HEK293 (cell line): ENCODE measurements at regions not wholly inside any gene's neighbourhood (a gene's known extent, or its start where the extent isn't known, plus 50 kb on each side); places are given as distances from the start of the nearest gene placed in this dataset.

Experiments
- CTCF ChIP-seq: fragments of 450-650 bp; formaldehyde crosslinking; IDR thresholded peaks from 2 replicates; pipeline ENCODE4 v1.5.1; 2016; ENCODE audit warnings: missing biosample characterization, missing genetic modification characterization
- ZBTB26 ChIP-seq: fragments of 450-650 bp; formaldehyde crosslinking; optimal IDR thresholded peaks from 2 replicates; pipeline ENCODE3; 2016; ENCODE audit warnings: missing biosample characterization, mild to moderate bottlenecking, missing genetic modification characterization
- ZBTB7A ChIP-seq: fragments of 450-650 bp; formaldehyde crosslinking; IDR thresholded peaks from 2 replicates; pipeline ENCODE4 v1.5.1; 2016; ENCODE audit warnings: low read depth, missing biosample characterization, missing genetic modification characterization
- ZNF140 ChIP-seq: fragments of 450-650 bp; formaldehyde crosslinking; IDR thresholded peaks from 2 replicates; pipeline ENCODE4 v1.5.1; 2016; ENCODE audit warnings: missing biosample characterization, missing genetic modification characterization
- ZNF549 ChIP-seq: fragments of 450-650 bp; IDR thresholded peaks from 2 replicates; pipeline ENCODE4 v1.5.1; 2018; ENCODE audit warnings: missing biosample characterization, missing genetic modification characterization, mild to moderate bottlenecking, inconsistent platforms, moderate library complexity
- ZSCAN18 ChIP-seq: fragments of 450-650 bp; formaldehyde crosslinking; IDR thresholded peaks from 2 replicates; pipeline ENCODE4 v1.5.1; 2016; ENCODE audit warnings: missing biosample characterization, missing genetic modification characterization

GRCh38 chr16:74019612-74020011, 277.0 kb upstream of the PSMD7 start:
- TF ChIP-seq ZNF549 (tag by site-specific recombination): no peak
- TF ChIP-seq CTCF (tag by site-specific recombination): no peak
- TF ChIP-seq ZNF140 (tag by site-specific recombination): no peak
- TF ChIP-seq ZBTB26: no peak
- TF ChIP-seq ZBTB7A: no peak
- no peak for TF ChIP-seq ZSCAN18
